Activated naive CD4-positive, alpha-beta T cell treated with anti-CD3 and anti-CD28 coated beads for 36 hours (primary cell): ENCODE measurements at regions not wholly inside any gene's neighbourhood (a gene's known extent, or its start where the extent isn't known, plus 50 kb on each side); places are given as distances from the start of the nearest gene placed in this dataset.

ENCODE experiments used
- CTCF ChIA-PET: fragments of 350-600 bp; sonication (Branson Sonifier 250); formaldehyde crosslinking; loops from one replicate; lab custom pipeline; 2021; ENCODE audit warnings: antibody characterized with exemption; lab: Charles Lee
- DNase-seq: peaks from one replicate; pipeline ENCODE4 v3.0.0-alpha.2; 2020
- H3K27ac Mint-ChIP-seq: one replicate; pipeline ENCODE4 v1.8.0; 2021; ENCODE audit warnings: mild to moderate bottlenecking, mixed read lengths
- H3K27me3 Mint-ChIP-seq: one replicate; pipeline ENCODE4 v1.8.0; 2021; ENCODE audit warnings: low read depth, mixed read lengths
- H3K36me3 Mint-ChIP-seq: one replicate; pipeline ENCODE4 v1.8.0; 2021; ENCODE audit warnings: low read depth, mixed read lengths
- H3K4me1 Mint-ChIP-seq: one replicate; pipeline ENCODE4 v1.8.0; 2021; ENCODE audit warnings: low read depth, mixed read lengths
- H3K4me3 Mint-ChIP-seq: one replicate; pipeline ENCODE4 v1.8.0; 2021; ENCODE audit warnings: mild to moderate bottlenecking, moderate library complexity, mixed read lengths
- H3K9me3 Mint-ChIP-seq: one replicate; pipeline ENCODE4 v1.8.0; 2021; ENCODE audit warnings: mixed read lengths
- intact Hi-C: fragments of 100-400 bp; cut with micrococcal nuclease; formaldehyde crosslinking; loops from one replicate; pipeline ENCODE4 v1.15.1; 2023

DNA sequence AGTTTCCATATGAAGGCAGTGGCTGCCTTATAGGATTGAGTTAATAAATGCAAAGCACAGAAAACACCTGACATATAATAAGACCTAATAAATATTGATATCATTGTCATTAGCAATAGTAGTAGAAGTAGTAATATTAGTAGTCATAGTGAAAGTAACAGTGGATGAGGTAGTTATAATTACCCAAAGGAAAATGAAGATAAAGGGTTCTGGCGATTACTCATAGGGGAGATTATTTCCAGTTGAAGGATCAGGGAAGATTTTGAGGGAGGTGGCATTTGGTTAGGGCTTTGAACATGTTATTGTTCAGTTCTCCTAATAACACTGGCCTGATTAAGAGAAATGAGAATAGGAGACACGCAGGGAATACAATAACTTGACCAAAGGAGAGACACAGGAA, 131.9 kb upstream of the GPRIN3 start:
- no peak for DNase-seq
- peaks cover 17% of the 10 kb centered on the region for H3K4me1 Mint-ChIP-seq
- H3K4me3 Mint-ChIP-seq = no peak overlapping the region
- intact Hi-C loops = loop anchor here (2.0 kb wide), 1 partner anchor 89 kb away; no protein-coding TSS in a partner anchor
- H3K27me3 Mint-ChIP-seq = no peaks in the 10 kb centered on the region
- H3K36me3 Mint-ChIP-seq = no peaks in the 10 kb centered on the region
- H3K9me3 Mint-ChIP-seq = no peaks in the 10 kb centered on the region
- H3K27ac Mint-ChIP-seq = no peak overlapping the region
- CTCF ChIA-PET = interaction anchor here (0.8 to 2.2 kb wide), 7 partner anchors 34 to 279 kb away, joined by 3 to 22 read pairs (median 4); no protein-coding TSS in a partner anchor

DNA sequence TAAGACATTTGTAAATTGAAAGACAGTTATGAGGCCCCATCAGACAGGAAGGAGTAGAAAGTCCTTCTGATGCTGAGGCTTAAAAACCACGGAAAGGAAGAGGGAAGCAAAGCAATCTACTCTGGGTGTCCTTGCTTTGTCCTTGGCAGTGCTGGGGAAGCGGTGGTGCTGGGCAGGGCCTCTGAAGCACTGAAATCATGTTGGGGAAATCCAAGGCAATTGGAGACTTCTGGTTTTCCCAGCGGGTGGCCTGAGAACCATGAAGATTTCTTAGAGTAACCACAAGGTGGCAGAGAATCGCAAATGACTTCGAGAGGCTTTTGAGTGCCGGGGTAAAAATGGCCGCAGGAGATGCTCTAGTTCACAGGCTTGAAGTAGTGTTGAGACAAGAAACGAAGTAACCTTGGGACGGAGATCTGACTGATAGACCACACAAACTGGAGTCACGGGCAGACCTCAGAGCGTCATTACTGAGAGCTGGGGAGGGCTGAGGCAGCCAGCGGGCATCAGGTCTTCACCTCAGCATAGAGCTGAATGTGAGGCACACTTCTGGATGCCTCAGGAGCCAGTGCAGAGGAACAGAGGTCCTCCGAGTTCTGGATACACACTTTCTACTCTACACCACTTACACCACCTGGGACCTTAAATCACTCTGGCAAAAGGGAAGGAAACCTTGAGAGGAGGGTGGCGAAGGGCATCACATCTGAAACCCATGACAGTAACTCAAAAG, 130.7 kb upstream of the GPRIN3 start:
- peak overlapping the region; percentile 54 for H3K27ac Mint-ChIP-seq
- H3K36me3 Mint-ChIP-seq = no peaks in the 10 kb centered on the region
- intact Hi-C loops = loop anchor here (1.0 to 2.0 kb wide), 5 partner anchors 32 to 463 kb away; no protein-coding TSS in a partner anchor
- peaks cover 17% of the 10 kb centered on the region for H3K4me1 Mint-ChIP-seq
- peak; percentile 67 for DNase-seq
- peak overlapping the region; percentile 17 for H3K4me3 Mint-ChIP-seq
- CTCF ChIA-PET = interaction anchor here (0.8 to 2.2 kb wide), 9 partner anchors 19 to 278 kb away, joined by 3 to 22 read pairs (median 3); no protein-coding TSS in a partner anchor
- H3K27me3 Mint-ChIP-seq = no peaks in the 10 kb centered on the region
- H3K9me3 Mint-ChIP-seq = no peaks in the 10 kb centered on the region

- CTCF ChIA-PET = interaction anchor here (1.2 to 3.6 kb wide), 8 partner anchors 8 to 209 kb away, joined by 3 to 46 read pairs (median 4); no protein-coding TSS in a partner anchor
- intact Hi-C loops = loop anchor here (1.0 to 5.0 kb wide), 6 partner anchors 137 to 616 kb away; no protein-coding TSS in a partner anchor
- Mint-ChIP-seq H3K4me3 (no peak overlapping the region), H3K36me3 (no peaks in the 10 kb centered on the region), H3K27me3 (no peaks in the 10 kb centered on the region), H3K9me3 (no peaks in the 10 kb centered on the region), H3K27ac (no peak overlapping the region), H3K4me1 (peaks cover 14% of the 10 kb centered on the region)
- no peak for DNase-seq
Measured at GRCh38 chr4:89434364-89434988, 126.9 kb upstream of the GPRIN3 start.

DNA sequence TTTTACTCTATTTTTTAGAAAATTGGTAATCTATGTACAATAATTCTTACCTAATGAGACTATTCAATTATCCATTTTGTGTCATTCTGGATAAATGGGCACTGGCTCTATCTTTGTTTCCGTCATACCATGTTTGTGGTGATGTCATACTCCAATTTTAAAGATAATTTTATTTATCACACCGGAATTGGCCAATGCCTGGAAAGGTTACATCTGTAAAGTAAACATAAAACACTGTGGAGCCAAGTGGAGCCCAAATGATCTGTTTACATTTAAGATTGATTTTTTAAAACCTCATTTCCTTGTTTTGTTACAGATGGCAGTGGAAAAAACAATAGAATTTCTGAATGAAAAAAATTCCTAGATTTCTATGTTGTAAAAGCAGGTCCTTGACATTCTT, 120.2 kb upstream of the GPRIN3 start:
- DNase-seq = no peak
- intact Hi-C loops = no loop called here
- CTCF ChIA-PET = interaction anchor here (2.5 kb wide), 1 partner anchor 201 kb away, joined by 6 read pairs; no protein-coding TSS in a partner anchor
- H3K27ac Mint-ChIP-seq = no peak overlapping the region
- H3K9me3 Mint-ChIP-seq = peaks cover 2% of the 10 kb centered on the region
- H3K36me3 Mint-ChIP-seq = no peaks in the 10 kb centered on the region
- no peaks in the 10 kb centered on the region for H3K4me1 Mint-ChIP-seq
- H3K4me3 Mint-ChIP-seq = no peak overlapping the region
- no peaks in the 10 kb centered on the region for H3K27me3 Mint-ChIP-seq

- no peaks in the 10 kb centered on the region for H3K27me3 Mint-ChIP-seq
- H3K4me1 Mint-ChIP-seq = peaks cover 5% of the 10 kb centered on the region
- no peak for DNase-seq
- H3K9me3 Mint-ChIP-seq = peaks cover 2% of the 10 kb centered on the region
- CTCF ChIA-PET = no interaction called here
- H3K36me3 Mint-ChIP-seq = no peaks in the 10 kb centered on the region
- no peak overlapping the region for H3K4me3 Mint-ChIP-seq
- intact Hi-C loops = no loop called here
- no peak overlapping the region for H3K27ac Mint-ChIP-seq
Measured at GRCh38 chr4:89425023-89425422, 117.4 kb upstream of the GPRIN3 start.

DNA sequence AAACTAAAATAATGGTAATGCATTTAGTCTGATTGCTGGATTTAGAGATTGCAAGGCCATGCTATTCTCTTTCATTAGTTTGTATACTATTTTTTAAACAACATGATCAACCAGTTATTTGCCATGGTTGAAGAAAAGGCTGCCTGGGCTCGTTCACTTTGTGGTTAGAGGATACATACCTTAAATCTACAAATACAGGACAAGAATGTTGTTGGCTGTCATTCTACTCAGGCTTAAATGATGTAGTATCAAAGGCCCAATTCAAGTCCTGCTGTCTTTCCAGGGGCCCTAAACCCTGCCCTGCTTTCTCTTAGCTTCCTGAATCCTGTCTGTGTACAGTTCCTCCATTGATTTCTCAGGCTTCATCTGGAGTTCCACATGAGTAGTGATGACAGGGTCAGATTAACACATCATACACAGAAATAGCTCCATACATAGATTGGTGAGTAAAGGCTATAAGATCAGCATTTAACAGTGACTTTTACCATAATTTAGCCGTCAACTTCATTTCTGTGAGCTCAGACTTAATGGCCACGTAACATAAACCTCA, 114.9 kb upstream of the GPRIN3 start:
- CTCF ChIA-PET = interaction anchor here (1.7 kb wide), 1 partner anchor 11 kb away, joined by 5 read pairs; no protein-coding TSS in a partner anchor

GRCh38 chr4:89420507-89420906, 112.9 kb upstream of the GPRIN3 start:
- Mint-ChIP-seq H3K4me3 (no peak overlapping the region), H3K4me1 (peaks cover 15% of the 10 kb centered on the region), H3K27me3 (no peaks in the 10 kb centered on the region), H3K36me3 (no peaks in the 10 kb centered on the region), H3K9me3 (no peaks in the 10 kb centered on the region), H3K27ac (no peak overlapping the region)
- no peak for DNase-seq
- CTCF ChIA-PET = no interaction called here
- intact Hi-C loops = no loop called here

More for the DNA sequence above, 114.9 kb upstream of the GPRIN3 start:
- H3K27me3 Mint-ChIP-seq = no peaks in the 10 kb centered on the region
- H3K4me1 Mint-ChIP-seq = peaks cover 12% of the 10 kb centered on the region
- intact Hi-C loops = no loop called here
- no peak for DNase-seq
- H3K4me3 Mint-ChIP-seq = no peak overlapping the region
- H3K9me3 Mint-ChIP-seq = peaks cover 2% of the 10 kb centered on the region
- H3K27ac Mint-ChIP-seq = no peak overlapping the region
- H3K36me3 Mint-ChIP-seq = no peaks in the 10 kb centered on the region

DNA sequence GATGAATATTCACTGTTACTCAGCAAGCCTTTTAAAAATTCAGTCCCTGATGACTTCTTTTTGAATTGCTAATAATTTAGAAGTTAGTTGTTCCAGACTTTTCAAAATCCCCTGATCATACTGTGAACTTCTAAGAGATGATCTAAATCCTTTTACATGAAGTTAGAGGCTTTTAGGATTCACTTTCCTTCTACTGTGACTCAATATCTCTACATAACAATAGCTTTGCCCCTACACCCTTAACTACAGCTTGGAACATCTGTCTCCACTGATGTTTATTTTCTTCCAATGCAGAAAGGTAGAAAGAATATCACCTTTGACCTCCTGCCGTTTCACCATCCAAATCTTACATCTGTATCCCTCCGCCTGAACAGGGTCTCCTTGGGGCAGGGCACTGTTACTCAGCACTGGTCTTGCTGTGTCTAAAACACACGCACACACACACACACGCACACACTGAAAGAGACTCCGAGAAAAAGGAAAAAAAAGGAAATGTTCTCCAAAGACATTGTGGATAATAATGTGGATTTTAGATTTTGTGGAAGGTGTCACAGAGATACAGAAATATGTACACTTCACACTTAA, 111.6 kb upstream of the GPRIN3 start:
- DNase-seq = no peak
- no peaks in the 10 kb centered on the region for H3K9me3 Mint-ChIP-seq
- no peak overlapping the region for H3K27ac Mint-ChIP-seq
- peaks cover 15% of the 10 kb centered on the region for H3K4me1 Mint-ChIP-seq
- intact Hi-C loops = no loop called here
- H3K4me3 Mint-ChIP-seq = no peak overlapping the region
- H3K36me3 Mint-ChIP-seq = no peaks in the 10 kb centered on the region
- H3K27me3 Mint-ChIP-seq = no peaks in the 10 kb centered on the region
- CTCF ChIA-PET = interaction anchor here (0.8 to 1.0 kb wide), 3 partner anchors 19 to 257 kb away, joined by 3 read pairs; no protein-coding TSS in a partner anchor

DNA sequence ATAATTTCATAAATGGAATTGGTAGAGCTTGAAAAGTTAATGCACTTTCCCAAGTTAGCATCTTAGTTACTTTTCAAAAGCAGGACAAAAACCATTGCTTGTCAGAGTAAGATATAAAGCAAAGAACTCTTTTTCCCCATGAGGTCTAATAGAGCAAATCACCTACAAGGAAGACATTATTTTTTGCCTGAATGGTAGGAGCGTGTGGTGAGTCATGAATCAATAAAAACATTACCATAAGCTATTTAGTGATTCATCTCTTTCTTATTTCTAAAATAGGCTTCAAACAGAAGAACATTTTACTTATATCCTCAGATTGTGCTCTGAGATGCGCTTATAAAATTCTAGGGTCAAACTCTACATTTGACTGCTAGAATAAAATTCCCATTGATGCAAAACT, 109.4 kb upstream of the GPRIN3 start:
- H3K4me3 Mint-ChIP-seq = no peak overlapping the region
- CTCF ChIA-PET = interaction anchor here (1.2 kb wide), 1 partner anchor 191 kb away, joined by 3 read pairs; no protein-coding TSS in a partner anchor
- intact Hi-C loops = no loop called here
- H3K9me3 Mint-ChIP-seq = no peaks in the 10 kb centered on the region
- peaks cover 15% of the 10 kb centered on the region for H3K4me1 Mint-ChIP-seq
- H3K27ac Mint-ChIP-seq = no peak overlapping the region
- H3K27me3 Mint-ChIP-seq = no peaks in the 10 kb centered on the region
- H3K36me3 Mint-ChIP-seq = no peaks in the 10 kb centered on the region
- DNase-seq = no peak

GRCh38 chr4:89413518-89413917, 105.9 kb upstream of the GPRIN3 start:
- CTCF ChIA-PET = interaction anchor here (0.9 kb wide), 1 partner anchor 79 kb away, joined by 3 read pairs; no protein-coding TSS in a partner anchor
- Mint-ChIP-seq H3K9me3 (no peaks in the 10 kb centered on the region), H3K4me1 (peaks cover 3% of the 10 kb centered on the region)

GRCh38 chr4:89411539-89412309, 104.1 kb upstream of the GPRIN3 start:
- intact Hi-C loops = no loop called here
- H3K4me3 Mint-ChIP-seq = no peak overlapping the region

More at GRCh38 chr4:89413518-89413917, 105.9 kb upstream of the GPRIN3 start:
- Mint-ChIP-seq H3K27ac (no peak overlapping the region), H3K4me3 (no peak overlapping the region), H3K27me3 (peaks cover 2% of the 10 kb centered on the region), H3K36me3 (no peaks in the 10 kb centered on the region)
- DNase-seq = no peak
- intact Hi-C loops = no loop called here

More at GRCh38 chr4:89411539-89412309, 104.1 kb upstream of the GPRIN3 start:
- no peak for DNase-seq
- H3K27me3 Mint-ChIP-seq = peaks cover 2% of the 10 kb centered on the region
- no peaks in the 10 kb centered on the region for H3K36me3 Mint-ChIP-seq
- H3K4me1 Mint-ChIP-seq = peaks cover under 1% of the 10 kb centered on the region
- no peak overlapping the region for H3K27ac Mint-ChIP-seq
- CTCF ChIA-PET = interaction anchor here (1.0 to 1.6 kb wide), 2 partner anchors 11 to 156 kb away, joined by 3 to 5 read pairs; no protein-coding TSS in a partner anchor
- H3K9me3 Mint-ChIP-seq = no peaks in the 10 kb centered on the region
